ENCODE measurements at regions not wholly inside any gene's neighbourhood (a gene's known extent, or its start where the extent isn't known, plus 50 kb on each side); places are given as distances from the start of the nearest gene placed in this dataset.

- Histone ChIP-seq H3K9me3 (no peaks in the 10 kb centered on the region), H3K4me3 (no peak overlapping the region), H3K27ac (no peak overlapping the region), H3K36me3 (no peaks in the 10 kb centered on the region), H3K27me3 (no peaks in the 10 kb centered on the region), H3K4me1 (no peaks in the 10 kb centered on the region)
- WGBS, 2 donors, result 85% methylated on average over 1 of the region's 1 CpG
- DNase-seq, result no peak
- TF ChIP-seq CTCF (IDR thresholded peaks at IDR 0.05), result no peak
- TF ChIP-seq POLR2A (IDR thresholded peaks at IDR 0.05), result no peak
- intact Hi-C loops (cut with DNase I), result no loop called here
These were observed 1101.9 kb downstream of the PCDH9 start for GRCh38 chr13:66128201-66128600.

- 80 to 83% methylated on average over 4 of the region's 4 CpGs for WGBS, 2 donors
- H3K4me1 ChIP-seq, result no peaks in the 10 kb centered on the region
- TF ChIP-seq CTCF (IDR thresholded peaks at IDR 0.05) (no peak), POLR2A (IDR thresholded peaks at IDR 0.05) (no peak)
- H3K4me3 ChIP-seq, result no peak overlapping the region
- intact Hi-C loops (cut with DNase I), result no loop called here
- no peaks in the 10 kb centered on the region for H3K9me3 ChIP-seq
- no peaks in the 10 kb centered on the region for H3K36me3 ChIP-seq
- no peaks in the 10 kb centered on the region for H3K27me3 ChIP-seq
- no peak for DNase-seq
- no peak overlapping the region for H3K27ac ChIP-seq
These were observed 1112.6 kb downstream of the PCDH9 start for GRCh38 chr13:66117563-66117962.

GRCh38 chr13:66113882-66114526 is 1116.1 kb downstream of the PCDH9 start:
- DNase-seq, result no peak
- no peak overlapping the region for H3K4me3 ChIP-seq
- intact Hi-C loops (cut with DNase I), result no loop called here
- H3K4me1 ChIP-seq, result no peaks in the 10 kb centered on the region
- no peak overlapping the region for H3K27ac ChIP-seq
- H3K9me3 ChIP-seq, result no peaks in the 10 kb centered on the region
- H3K27me3 ChIP-seq, result no peaks in the 10 kb centered on the region
- H3K36me3 ChIP-seq, result no peaks in the 10 kb centered on the region
- TF ChIP-seq POLR2A (IDR thresholded peaks at IDR 0.05) (no peak), CTCF (IDR thresholded peaks at IDR 0.05) (no peak)
- 70 to 71% methylated on average over 5 of the region's 5 CpGs for WGBS, 2 donors

- Histone ChIP-seq H3K36me3 (no peaks in the 10 kb centered on the region), H3K9me3 (no peaks in the 10 kb centered on the region), H3K27me3 (no peaks in the 10 kb centered on the region), H3K4me3 (no peak overlapping the region), H3K27ac (no peak overlapping the region), H3K4me1 (no peaks in the 10 kb centered on the region)
- TF ChIP-seq CTCF (IDR thresholded peaks at IDR 0.05) (no peak), POLR2A (IDR thresholded peaks at IDR 0.05) (no peak)
- intact Hi-C loops (cut with DNase I), result no loop called here
- DNase-seq, result no peak
These were observed 1118.5 kb downstream of the PCDH9 start for GRCh38 chr13:66111628-66112027.

- 74 to 87% methylated on average over 2 of the region's 2 CpGs for WGBS, 2 donors
- intact Hi-C loops (cut with DNase I), result no loop called here
- H3K36me3 ChIP-seq, result no peaks in the 10 kb centered on the region
- H3K27me3 ChIP-seq, result no peaks in the 10 kb centered on the region
- no peaks in the 10 kb centered on the region for H3K4me1 ChIP-seq
- DNase-seq, result no peak
- no peak for TF ChIP-seq CTCF (IDR thresholded peaks at IDR 0.05)
- no peak for TF ChIP-seq POLR2A (IDR thresholded peaks at IDR 0.05)
- no peak overlapping the region for H3K4me3 ChIP-seq
- no peaks in the 10 kb centered on the region for H3K9me3 ChIP-seq
- no peak overlapping the region for H3K27ac ChIP-seq
These were observed 1123.9 kb downstream of the PCDH9 start for GRCh38 chr13:66106246-66106645.
